GM12891 (cell line): ENCODE measurements at regions not wholly inside any gene's neighbourhood (a gene's known extent, or its start where the extent isn't known, plus 50 kb on each side); places are given as distances from the start of the nearest gene placed in this dataset.

Experiments used
- POLR2AphosphoS5 ChIP-seq: IDR thresholded peaks from 2 replicates; pipeline ENCODE4 v1.6.1; 2011; ENCODE audit warnings: low read depth, low read length, control low read depth
- SPI1 ChIP-seq: IDR thresholded peaks from 2 replicates; pipeline ENCODE4 v1.6.1; 2011; ENCODE audit warnings: low read depth, low read length, control low read depth

- TF ChIP-seq POLR2AphosphoS5 (no peak), SPI1 (no peak)
These were observed 623.1 kb upstream of the CPEB2 start for GRCh38 chr4:14379183-14379582.
